SKM-1 treated with dmso at 0.1 percent for 144 hours (cell line): ENCODE measurements at regions not wholly inside any gene's neighbourhood (a gene's known extent, or its start where the extent isn't known, plus 50 kb on each side); places are given as distances from the start of the nearest gene placed in this dataset.

Source experiments
- DNase-seq: peaks from one replicate; lab custom pipeline; 2025; ENCODE audit not compliant: unreplicated experiment; lab: John Stamatoyannopoulos, UW

GRCh38 chr16:63096857-63097256 is 1060.6 kb upstream of the CDH8 start:
- no peak for DNase-seq

- DNase-seq = no peak
Measured at GRCh38 chr16:63092736-63093135, 1056.5 kb upstream of the CDH8 start.

- no peak for DNase-seq
Measured at GRCh38 chr16:63082101-63082500, 1045.9 kb upstream of the CDH8 start.

- no peak for DNase-seq
Measured at GRCh38 chr16:63080746-63081145, 1044.5 kb upstream of the CDH8 start.

DNA sequence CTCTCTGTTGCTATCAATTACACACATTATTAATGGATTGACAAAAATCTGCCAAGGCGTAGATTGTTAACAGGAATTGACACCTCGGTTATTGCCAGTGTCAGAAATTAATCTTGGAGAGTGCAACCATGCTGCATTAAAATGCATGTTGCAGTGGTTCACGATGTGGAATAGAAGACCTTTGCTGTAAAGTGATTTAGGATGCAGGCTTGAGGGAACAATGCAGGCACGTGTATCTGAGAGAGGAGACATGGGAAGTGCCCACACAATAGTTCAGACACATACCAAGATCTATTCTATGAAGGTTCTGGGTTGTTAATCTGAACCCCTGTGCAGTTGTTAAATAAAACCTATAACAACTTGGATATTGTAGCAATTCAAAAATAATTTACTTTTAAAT is 1032.8 kb upstream of the CDH8 start:
- DNase-seq = no peak

DNA sequence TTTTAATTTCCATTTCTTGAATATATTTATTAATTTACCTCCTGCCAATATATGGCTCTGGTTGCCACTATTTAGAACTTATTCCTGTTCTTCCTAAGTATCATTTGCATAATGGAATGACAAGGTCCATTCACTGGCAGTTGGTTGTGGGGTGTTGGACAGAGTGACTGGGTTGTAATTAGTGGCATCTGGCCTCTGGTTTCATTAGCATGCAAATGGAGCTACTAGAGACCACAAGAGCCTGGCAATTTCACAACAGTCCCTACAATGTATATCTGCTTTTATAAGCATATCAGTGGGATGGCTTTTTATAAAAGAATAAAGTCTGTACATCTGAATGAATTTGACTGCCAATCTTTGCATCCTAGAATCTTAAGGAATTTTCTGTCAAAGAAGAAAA is 1030.9 kb upstream of the CDH8 start:
- no peak for DNase-seq

DNA sequence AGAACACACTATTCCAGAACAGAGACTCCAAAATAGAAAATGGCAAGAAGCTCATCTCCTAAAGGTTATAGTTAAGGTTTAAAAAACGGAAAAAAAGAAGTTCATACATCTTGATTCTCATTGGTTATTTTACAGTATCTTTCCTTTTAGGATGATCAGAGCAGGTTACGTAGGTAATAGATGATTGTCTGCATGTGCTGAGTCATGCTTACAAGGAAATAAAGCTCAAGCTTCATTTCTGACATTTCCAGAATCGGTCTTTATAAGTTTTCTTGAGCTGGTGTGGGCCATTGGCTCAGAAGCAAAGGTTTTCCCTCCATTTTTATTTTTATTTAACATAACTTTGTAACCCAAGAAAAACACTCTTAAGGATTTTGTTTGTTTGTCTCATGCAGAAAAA is 1030.3 kb upstream of the CDH8 start:
- DNase-seq = no peak

GRCh38 chr16:63061319-63061718 is 1025.1 kb upstream of the CDH8 start:
- DNase-seq = no peak

GRCh38 chr16:63059676-63060075 is 1023.4 kb upstream of the CDH8 start:
- DNase-seq = no peak

- DNase-seq = no peak
Measured at GRCh38 chr16:63057341-63057740, 1021.1 kb upstream of the CDH8 start.

GRCh38 chr16:63050391-63050790 is 1014.2 kb upstream of the CDH8 start:
- DNase-seq = no peak

GRCh38 chr16:63038397-63039106 is 1002.3 kb upstream of the CDH8 start:
- no peak for DNase-seq

DNA sequence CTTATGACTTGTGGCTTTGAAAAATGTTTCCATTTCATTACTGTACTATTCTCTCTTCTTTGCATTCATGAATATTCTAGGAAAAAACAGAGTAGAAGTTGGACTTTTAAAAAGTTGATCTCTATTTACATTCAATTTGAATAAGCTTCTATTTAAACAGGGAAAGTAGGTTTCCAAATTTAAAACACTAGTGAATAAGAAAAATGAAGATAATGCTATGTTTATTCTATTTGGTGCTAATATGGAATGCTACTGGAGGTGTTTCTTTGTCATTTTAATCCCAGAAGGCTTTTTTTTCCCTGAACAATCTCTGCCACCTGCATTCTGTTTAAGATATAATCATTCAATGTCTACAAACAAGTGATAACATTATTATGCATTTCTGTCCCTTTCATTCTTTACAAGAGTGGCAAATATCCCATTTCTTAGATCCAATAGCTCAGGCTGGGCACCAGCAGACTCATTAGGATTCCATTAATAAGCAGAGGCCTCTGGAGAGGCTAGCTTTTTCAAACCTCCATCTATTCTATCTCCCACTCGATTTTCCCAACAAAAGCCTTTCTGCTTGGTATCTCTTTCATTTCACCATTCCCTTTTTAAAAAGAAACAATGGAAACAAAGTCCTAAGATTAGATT is 1001.6 kb upstream of the CDH8 start:
- DNase-seq = no peak

DNA sequence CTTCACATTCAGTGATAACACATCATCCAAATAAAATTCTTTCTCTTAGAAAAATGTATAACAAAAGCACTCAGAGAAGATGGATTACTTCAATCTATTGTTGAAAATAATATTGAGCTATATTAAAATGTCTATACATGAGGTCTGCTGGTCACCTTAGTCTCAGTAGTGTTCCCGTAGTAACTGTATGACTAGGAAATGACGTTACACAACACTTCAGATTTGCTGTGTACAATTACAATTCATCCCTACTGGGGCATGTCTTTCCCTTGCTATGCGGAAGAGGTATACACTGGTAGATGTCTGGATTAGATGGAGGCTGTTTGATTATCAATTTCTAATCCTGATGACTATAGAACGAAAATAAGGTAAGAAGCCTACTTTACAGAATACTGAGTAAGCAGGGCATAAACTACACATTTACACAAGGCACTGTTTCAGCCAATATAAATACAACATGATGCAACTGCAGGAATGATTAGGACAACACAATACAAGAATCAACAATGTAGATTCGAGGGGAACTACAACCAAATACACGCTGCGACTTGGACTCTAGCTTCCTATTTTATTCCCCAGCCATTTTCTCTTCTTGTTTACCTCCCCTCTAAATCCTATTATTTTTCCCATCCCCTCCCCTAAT is 982.5 kb upstream of the CDH8 start:
- DNase-seq = no peak

DNA sequence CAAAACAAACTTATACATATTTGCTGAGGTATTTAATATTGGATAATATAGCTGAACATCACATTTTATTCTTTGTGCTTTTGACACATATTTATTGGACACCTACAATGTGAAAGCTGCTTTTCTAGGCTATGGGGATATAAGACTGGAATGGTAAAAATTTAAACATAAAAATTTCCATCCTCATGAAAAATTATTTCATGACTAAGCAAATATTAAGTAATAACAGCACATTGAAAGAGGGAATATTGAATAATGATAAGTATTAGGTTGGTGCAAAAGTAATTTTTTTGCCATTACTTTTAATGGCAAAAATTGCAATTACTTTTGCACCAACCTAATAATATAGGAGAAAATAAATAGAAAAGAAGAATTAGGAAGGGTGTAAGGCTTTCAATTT is 972.5 kb upstream of the CDH8 start:
- DNase-seq = no peak

DNA sequence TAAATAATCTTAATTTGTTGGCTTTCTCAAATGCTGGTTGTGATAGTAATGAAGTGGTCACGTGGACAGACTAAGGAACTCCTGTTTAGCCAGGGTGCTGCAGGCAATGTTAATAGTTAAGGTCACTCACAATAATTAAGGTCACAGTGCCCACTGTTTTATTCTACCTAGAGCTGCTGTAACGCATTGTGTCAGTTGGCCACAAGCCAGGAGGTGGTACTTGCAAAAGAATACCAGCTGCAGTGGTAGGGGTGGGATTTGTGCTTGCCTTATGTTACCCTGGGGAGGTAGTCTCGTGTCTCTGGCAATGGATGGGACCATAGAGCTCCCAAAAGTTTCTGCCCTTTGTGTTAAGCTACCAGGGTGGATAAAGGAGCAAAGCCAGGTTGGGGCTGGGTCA is 969.1 kb upstream of the CDH8 start:
- no peak for DNase-seq

GRCh38 chr16:62989480-62989879 is 953.2 kb upstream of the CDH8 start:
- DNase-seq = no peak

DNA sequence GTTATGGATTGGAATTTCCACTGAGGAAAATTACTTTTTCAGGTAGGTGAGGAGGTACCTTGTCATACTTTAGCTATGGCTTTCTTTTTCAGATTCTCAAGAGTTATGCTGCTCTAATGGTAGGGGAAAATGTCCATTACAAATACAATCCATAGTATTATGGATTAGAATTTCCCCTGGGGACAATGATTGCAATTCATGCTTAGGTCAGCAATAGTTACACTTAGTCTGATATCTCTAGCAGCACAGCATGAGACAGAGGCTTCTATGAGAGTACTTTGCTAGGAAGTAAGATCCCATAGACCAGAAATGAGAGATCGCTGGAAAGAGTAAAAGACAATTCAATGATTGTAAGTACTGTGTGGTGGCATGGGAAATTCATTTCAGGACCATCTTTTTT is 949.5 kb upstream of the CDH8 start:
- DNase-seq = no peak

GRCh38 chr16:62978451-62978850 is 942.2 kb upstream of the CDH8 start:
- no peak for DNase-seq

GRCh38 chr16:62977876-62978275 is 941.6 kb upstream of the CDH8 start:
- no peak for DNase-seq

- no peak for DNase-seq
Measured at GRCh38 chr16:62974424-62974823, 938.2 kb upstream of the CDH8 start.

- no peak for DNase-seq
Measured at GRCh38 chr16:62970851-62971250, 934.6 kb upstream of the CDH8 start.
